Neuronal stem cell (in vitro differentiated cells): ENCODE measurements at regions not wholly inside any gene's neighbourhood (a gene's known extent, or its start where the extent isn't known, plus 50 kb on each side); places are given as distances from the start of the nearest gene placed in this dataset.

Experiments used
- DNase-seq: peaks from one replicate; pipeline ENCODE4 v3.0.0-alpha.2; 2013; ENCODE audit warnings: low spot score
- H2AFZ ChIP-seq: one replicate; pipeline ENCODE4 v1.6.1; 2013; ENCODE audit warnings: mild to moderate bottlenecking, low read length, inconsistent platforms
- H2AK5ac ChIP-seq: 2 replicates; pipeline ENCODE4 v1.6.1; 2013; ENCODE audit warnings: low read depth, mild to moderate bottlenecking, inconsistent platforms, low read length, moderate library complexity, mixed read lengths
- H2BK120ac ChIP-seq: 2 replicates; pipeline ENCODE4 v1.6.1; 2013; ENCODE audit warnings: low read depth, mild to moderate bottlenecking, inconsistent platforms, low read length, moderate library complexity, mixed read lengths
- H2BK12ac ChIP-seq: one replicate; pipeline ENCODE4 v1.6.1; 2013; ENCODE audit warnings: low read length, inconsistent platforms
- H2BK15ac ChIP-seq: 2 replicates; pipeline ENCODE4 v1.6.1; 2013; ENCODE audit warnings: mild to moderate bottlenecking, low read length, inconsistent platforms, mixed read lengths
- H2BK5ac ChIP-seq: one replicate; pipeline ENCODE4 v1.6.1; 2013; ENCODE audit warnings: inconsistent platforms, mild to moderate bottlenecking, low read length, moderate library complexity
- H3K14ac ChIP-seq: one replicate; pipeline ENCODE4 v1.6.1; 2013; ENCODE audit warnings: low read length, inconsistent platforms
- H3K18ac ChIP-seq: 2 replicates; pipeline ENCODE4 v1.6.1; 2013; ENCODE audit warnings: low read length, inconsistent platforms
- H3K23ac ChIP-seq: 2 replicates; pipeline ENCODE4 v1.6.1; 2013; ENCODE audit warnings: low read depth, mild to moderate bottlenecking, mixed read lengths, low read length, inconsistent platforms; ENCODE audit not compliant: poor library complexity
- H3K27ac ChIP-seq: replicated peaks from 3 replicates; pipeline ENCODE4 v1.5.1; 2013; ENCODE audit warnings: low read length, inconsistent platforms
- H3K27me3 ChIP-seq, 3 experiments: 2 replicates each; pipeline ENCODE4 v1.6.1; 2013; ENCODE audit warnings: low read length in 3 of 3, mild to moderate bottlenecking in 2 of 3, inconsistent platforms in 1 of 3, low read depth in 1 of 3, mixed read lengths in 1 of 3, moderate library complexity in 1 of 3; ENCODE audit not compliant: control insufficient read depth in 3 of 3, insufficient read depth in 3 of 3
- H3K36me3 ChIP-seq, 2 donors: replicated peaks in 1 of 2; 2 replicates each; pipeline ENCODE4 v1.6.1; 2013; ENCODE audit warnings: low read length in 2 of 2; ENCODE audit not compliant: control insufficient read depth in 2 of 2, insufficient read depth in 2 of 2
- H3K4ac ChIP-seq: 2 replicates; pipeline ENCODE4 v1.6.1; 2013; ENCODE audit warnings: inconsistent platforms, mild to moderate bottlenecking, low read length, moderate library complexity
- H3K4me1 ChIP-seq, 2 donors: 1 replicate in 1 of 2; 2 replicates in 1 of 2; pipeline ENCODE4 v1.6.1; 2013; ENCODE audit warnings: low read length in 2 of 2, low read depth in 1 of 2; ENCODE audit not compliant: control insufficient read depth in 2 of 2, insufficient read depth in 1 of 2
- H3K4me2 ChIP-seq: one replicate; pipeline ENCODE4 v1.6.1; 2013; ENCODE audit warnings: mild to moderate bottlenecking, low read length, inconsistent platforms; ENCODE audit not compliant: insufficient read depth, poor library complexity, severe bottlenecking
- H3K4me3 ChIP-seq, 2 donors: 2 replicates each; pipeline ENCODE4 v1.5.1; 2013; ENCODE audit warnings: low read length in 2 of 2, mild to moderate bottlenecking in 2 of 2, inconsistent platforms in 1 of 2, moderate library complexity in 1 of 2
- H3K79me1 ChIP-seq: one replicate; pipeline ENCODE4 v1.6.1; 2013; ENCODE audit warnings: low read depth, mild to moderate bottlenecking, inconsistent platforms, low read length, moderate library complexity
- H3K9ac ChIP-seq: one replicate; pipeline ENCODE4 v1.6.1; 2013; ENCODE audit warnings: mild to moderate bottlenecking, low read depth, low read length, inconsistent platforms; ENCODE audit not compliant: poor library complexity
- H3K9me3 ChIP-seq, 2 donors: replicated peaks in 1 of 2; 2 replicates each; pipeline versions ENCODE3 to v1.6.1; 2013; ENCODE audit warnings: low read length in 2 of 2, mild to moderate bottlenecking in 2 of 2, inconsistent platforms in 1 of 2, low read depth in 1 of 2, mixed read lengths in 1 of 2, moderate library complexity in 1 of 2; ENCODE audit not compliant: control insufficient read depth in 2 of 2, insufficient read depth in 1 of 2
- H4K8ac ChIP-seq: one replicate; pipeline ENCODE4 v1.6.1; 2013; ENCODE audit warnings: low read depth, mild to moderate bottlenecking, inconsistent platforms, low read length, moderate library complexity
- H4K91ac ChIP-seq: one replicate; pipeline ENCODE4 v1.6.1; 2013; ENCODE audit warnings: low read length, low read depth, mild to moderate bottlenecking, inconsistent platforms; ENCODE audit not compliant: poor library complexity
- WGBS, 2 donors: extraction: QIAGEN DNeasy Blood & Tissue Kit; methylation state at CpG; one replicate each; pipeline ENCODE4 v1.1.7; 2013; ENCODE audit warnings: missing lambda C conversion rate in 2 of 2, mixed read lengths in 1 of 2; ENCODE audit not compliant: insufficient read length in 2 of 2, insufficient replicate concordance in 1 of 2; ENCODE audit errors: extremely low coverage in 2 of 2; 5-methylcytosine and 5-hydroxymethylcytosine counted together

DNA sequence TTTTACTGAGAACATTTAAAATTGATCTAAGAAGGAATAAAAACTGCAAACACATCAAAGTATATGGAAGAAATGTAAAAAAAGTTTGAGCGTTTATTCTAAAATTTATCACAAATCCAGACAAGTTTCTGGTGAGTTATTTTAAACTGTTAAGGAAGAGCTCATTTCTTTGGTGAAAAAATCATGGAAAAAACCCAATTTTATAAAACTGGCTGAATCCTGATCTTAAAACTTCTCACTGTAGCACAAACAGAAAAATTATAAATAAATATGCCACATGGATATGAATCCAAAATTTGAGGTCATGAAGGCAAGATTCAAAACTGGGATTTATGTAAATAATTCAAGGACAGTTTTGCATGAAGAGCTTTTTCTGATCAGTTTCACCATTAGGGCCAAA lies 205.1 kb upstream of the RGMA start:
- no peak for DNase-seq
- no CpG with 5 or more reads among the region's 1 CpG for WGBS, 2 donors
- H2AFZ ChIP-seq: no peak overlapping the region
- H3K23ac ChIP-seq: no peak overlapping the region
- peaks cover 0 to 6% of the 10 kb centered on the region in 2 donors for H3K9me3 ChIP-seq
- H3K79me1 ChIP-seq: no peaks in the 10 kb centered on the region
- no peak overlapping the region for H4K91ac ChIP-seq
- no peak overlapping the region for H2BK5ac ChIP-seq
- H2BK12ac ChIP-seq: no peak overlapping the region
- H3K4ac ChIP-seq: no peak overlapping the region
- peaks cover 11 to 20% of the 10 kb centered on the region in 2 donors for H3K4me1 ChIP-seq
- H3K9ac ChIP-seq: no peak overlapping the region
- H2AK5ac ChIP-seq: no peak overlapping the region
- no peak overlapping the region for H3K14ac ChIP-seq
- H3K4me3 ChIP-seq: no peak overlapping the region
- H3K27ac ChIP-seq: no peak overlapping the region
- no peak overlapping the region for H3K4me2 ChIP-seq
- no peaks in the 10 kb centered on the region for H3K27me3 ChIP-seq
- H4K8ac ChIP-seq: no peak overlapping the region
- H2BK120ac ChIP-seq: no peak overlapping the region
- no peak overlapping the region for H3K18ac ChIP-seq
- H3K36me3 ChIP-seq: no peaks in the 10 kb centered on the region
- no peak overlapping the region for H2BK15ac ChIP-seq

DNA sequence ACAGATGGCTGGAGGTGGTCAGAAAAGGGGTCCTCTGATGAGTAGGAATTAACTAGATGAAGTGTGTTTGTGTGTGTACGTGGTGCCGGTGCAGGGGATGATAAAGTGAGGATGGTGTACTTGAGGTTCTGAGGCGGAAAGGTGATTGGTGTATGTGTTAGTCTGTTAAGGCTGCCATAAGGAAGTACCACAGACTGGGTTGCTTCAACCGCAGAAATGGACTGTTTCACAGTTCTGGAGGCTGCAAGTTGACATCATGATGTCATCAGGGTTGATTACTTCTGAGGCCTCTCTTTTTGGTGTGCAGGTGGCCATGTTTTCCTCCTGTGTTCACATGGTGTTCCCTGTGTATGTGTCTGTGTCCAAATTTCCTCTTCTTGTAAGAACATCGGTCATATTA lies 202.4 kb upstream of the RGMA start:
- Histone ChIP-seq H3K18ac (no peak overlapping the region), H3K9ac (no peak overlapping the region), H3K79me1 (no peaks in the 10 kb centered on the region), H3K14ac (no peak overlapping the region), H2BK12ac (no peak overlapping the region), H3K4me2 (no peak overlapping the region), H2AK5ac (no peak overlapping the region), H2AFZ (no peak overlapping the region), H3K9me3 (peaks cover 0 to 6% of the 10 kb centered on the region in 2 donors), H3K27ac (no peak overlapping the region), H2BK15ac (no peak overlapping the region), H3K36me3 (no peaks in the 10 kb centered on the region), H2BK5ac (no peak overlapping the region), H3K4me3 (peak overlapping the region in 1 of 2 donors; percentile 5), H2BK120ac (no peak overlapping the region), H4K8ac (no peak overlapping the region), H3K27me3 (no peaks in the 10 kb centered on the region), H3K23ac (no peak overlapping the region), H3K4ac (no peak overlapping the region), H3K4me1 (peaks cover 11% of the 10 kb centered on the region in 2 donors), H4K91ac (no peak overlapping the region)
- no CpG with 5 or more reads among the region's 5 CpGs for WGBS, 2 donors
- no peak for DNase-seq

DNA sequence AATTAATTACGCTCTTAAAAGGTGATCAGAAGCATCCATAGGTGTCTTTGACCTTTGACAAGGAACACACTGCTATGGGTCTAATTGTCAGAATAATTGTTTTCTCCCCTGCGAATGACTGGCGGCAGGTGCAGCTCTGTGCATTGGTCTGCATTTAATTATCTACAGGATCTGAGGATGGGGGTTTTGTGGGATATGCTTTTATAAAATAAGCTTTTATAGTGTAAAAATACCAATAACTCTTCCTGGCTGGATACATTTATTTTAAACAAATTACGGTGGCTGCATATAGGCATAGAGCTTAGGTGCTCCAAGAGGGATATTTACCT lies 201.6 kb upstream of the RGMA start:
- H3K18ac ChIP-seq: no peak overlapping the region
- no peak for DNase-seq
- peaks cover 11% of the 10 kb centered on the region in 2 donors for H3K4me1 ChIP-seq
- no peak overlapping the region for H3K4ac ChIP-seq
- H2AFZ ChIP-seq: no peak overlapping the region
- no peak overlapping the region for H3K9ac ChIP-seq
- H3K27ac ChIP-seq: no peak overlapping the region
- no peak overlapping the region for H4K91ac ChIP-seq
- H2BK5ac ChIP-seq: no peak overlapping the region
- no peak overlapping the region for H3K14ac ChIP-seq
- H3K79me1 ChIP-seq: no peaks in the 10 kb centered on the region
- no peak overlapping the region for H3K4me2 ChIP-seq
- H3K4me3 ChIP-seq: no peak overlapping the region
- H2BK120ac ChIP-seq: no peak overlapping the region
- peaks cover 0 to 3% of the 10 kb centered on the region in 2 donors for H3K9me3 ChIP-seq
- no peak overlapping the region for H4K8ac ChIP-seq
- H2AK5ac ChIP-seq: no peak overlapping the region
- H2BK15ac ChIP-seq: no peak overlapping the region
- no peak overlapping the region for H2BK12ac ChIP-seq
- no CpG with 5 or more reads among the region's 4 CpGs for WGBS, 2 donors
- no peak overlapping the region for H3K23ac ChIP-seq
- no peaks in the 10 kb centered on the region for H3K27me3 ChIP-seq
- H3K36me3 ChIP-seq: no peaks in the 10 kb centered on the region

DNA sequence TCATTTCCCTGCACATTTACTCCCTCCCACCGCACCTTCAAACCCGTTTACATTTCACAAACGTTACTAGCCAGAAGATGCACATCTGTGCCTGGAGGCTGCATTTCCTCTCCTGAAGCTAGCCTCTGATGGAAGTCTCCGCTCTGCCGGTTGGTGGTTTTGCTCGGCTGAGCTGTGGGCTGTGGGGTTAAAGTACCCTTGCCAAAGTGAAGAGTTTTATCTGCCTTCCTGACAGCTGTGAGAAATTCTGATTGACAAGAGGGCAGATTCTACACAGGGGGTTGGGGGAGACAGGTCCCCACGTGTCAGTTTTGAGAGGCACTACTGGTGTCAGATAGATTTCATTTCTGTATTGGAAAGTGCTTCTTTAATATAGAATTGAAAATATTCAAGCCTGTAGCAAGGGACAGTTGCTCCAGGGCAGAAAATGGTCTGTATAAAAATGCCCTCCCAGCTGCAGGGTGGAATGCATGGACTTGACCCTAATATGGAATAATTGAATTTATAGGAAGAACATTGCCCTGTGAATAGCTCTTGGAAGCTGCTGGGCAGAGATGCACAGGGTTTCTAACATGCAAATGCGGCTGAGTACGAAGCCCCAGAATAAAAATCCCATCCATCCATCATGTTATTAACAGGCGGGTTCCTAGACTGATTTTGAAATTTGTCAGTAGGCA lies 201.1 kb upstream of the RGMA start:
- peak overlapping the region; percentile 86 for H3K18ac ChIP-seq
- peaks cover 0 to 3% of the 10 kb centered on the region in 2 donors for H3K9me3 ChIP-seq
- H2BK12ac ChIP-seq: peak overlapping the region; percentile 75
- H2BK15ac ChIP-seq: peak overlapping the region; percentile 30
- no peak overlapping the region for H3K4me2 ChIP-seq
- H2AFZ ChIP-seq: peak overlapping the region; percentile 55
- H2BK120ac ChIP-seq: no peak overlapping the region
- no peak overlapping the region for H3K4ac ChIP-seq
- H3K79me1 ChIP-seq: no peaks in the 10 kb centered on the region
- no CpG with 5 or more reads among the region's 10 CpGs for WGBS, 2 donors
- H3K4me3 ChIP-seq: no peak overlapping the region
- no peak overlapping the region for H3K9ac ChIP-seq
- no peaks in the 10 kb centered on the region for H3K36me3 ChIP-seq
- no peak overlapping the region for H4K8ac ChIP-seq
- H2AK5ac ChIP-seq: no peak overlapping the region
- H3K27ac ChIP-seq: no peak overlapping the region
- H3K23ac ChIP-seq: no peak overlapping the region
- no peak for DNase-seq
- peak overlapping the region; percentile 57 for H2BK5ac ChIP-seq
- H4K91ac ChIP-seq: peak overlapping the region; percentile 96
- H3K14ac ChIP-seq: no peak overlapping the region
- H3K4me1 ChIP-seq: peaks cover 11% of the 10 kb centered on the region in 2 donors
- no peaks in the 10 kb centered on the region for H3K27me3 ChIP-seq
